ENCODE measurements at regions not wholly inside any gene's neighbourhood (a gene's known extent, or its start where the extent isn't known, plus 50 kb on each side); places are given as distances from the start of the nearest gene placed in this dataset.

GRCh38 chr21:28858424-28858823 lies 134.3 kb downstream of the LTN1 start:
- TF ChIP-seq ELF2 (CRISPR knock-in tag; IDR thresholded peaks at IDR 0.05) (no peak), POLR2A (conservative IDR thresholded peaks at IDR 0.05) (no peak), CEBPG (CRISPR knock-in tag; IDR thresholded peaks at IDR 0.05) (no peak), CEBPG (tag; conservative IDR thresholded peaks at IDR 0.05 in 1 of 2, IDR thresholded peaks at IDR 0.05 in 1 of 2) (no peak), HINFP (tag; conservative IDR thresholded peaks at IDR 0.05; ENCODE audit: low read depth) (no peak), PHF8 (IDR thresholded peaks at IDR 0.05; ENCODE audit: borderline replicate concordance, low read length) (no peak), EZH2 (IDR thresholded peaks at IDR 0.05; ENCODE audit: borderline replicate concordance, low read depth, low read length) (no peak), CHD1 (IDR thresholded peaks at IDR 0.05; ENCODE audit: low read length) (no peak), MYNN (IDR thresholded peaks at IDR 0.05) (no peak), MYNN (CRISPR knock-in tag; IDR thresholded peaks at IDR 0.05) (no peak), ZNF175 (CRISPR knock-in tag; IDR thresholded peaks at IDR 0.05; ENCODE audit: low read depth) (no peak)
